ENCODE measurements at regions not wholly inside any gene's neighbourhood (a gene's known extent, or its start where the extent isn't known, plus 50 kb on each side); places are given as distances from the start of the nearest gene placed in this dataset.

DNA sequence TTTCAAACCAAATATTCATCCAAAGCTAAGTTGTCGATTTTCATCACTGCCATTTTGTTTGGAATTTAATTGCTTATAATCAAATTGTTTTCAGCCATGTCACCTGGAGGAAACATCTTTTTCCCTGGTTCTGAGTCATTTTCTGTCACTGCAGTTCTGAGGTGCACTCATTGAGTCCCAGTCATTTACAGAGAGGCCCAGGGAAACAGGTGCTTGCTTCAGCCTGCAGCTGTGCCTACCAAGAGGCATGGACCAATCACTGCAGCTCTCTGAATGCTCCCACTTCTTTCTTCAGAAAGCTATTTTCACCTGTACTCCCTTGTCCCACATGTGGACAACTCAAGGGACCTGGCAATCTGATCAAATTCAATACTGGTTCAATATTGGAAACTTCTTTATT is 308.1 kb downstream of the COG6 start:
- 97% methylated on average over 1 of the region's 1 CpG for WGBS
- H3K36me3 ChIP-seq = no peaks in the 10 kb centered on the region
- intact Hi-C loops (cut with DNase I) = no loop called here

DNA sequence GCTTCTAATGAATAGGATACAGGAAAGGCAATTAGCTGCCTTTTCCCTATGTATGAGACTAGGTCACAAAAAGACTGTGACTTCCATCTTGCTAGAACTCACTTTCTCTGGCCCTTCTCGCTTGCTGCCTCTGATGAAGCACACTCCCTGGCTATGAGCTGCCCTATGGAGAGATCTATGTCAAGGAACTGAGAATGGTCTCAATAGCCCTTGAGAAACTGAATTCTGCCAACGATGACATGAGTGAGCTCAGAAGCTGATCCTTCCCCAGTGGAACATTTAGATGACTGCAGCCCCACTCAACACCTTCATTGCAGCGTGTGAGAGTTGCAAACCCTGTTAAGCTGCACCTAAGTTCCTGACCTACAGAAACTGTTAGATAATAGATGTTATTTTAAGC is 309.8 kb downstream of the COG6 start:
- no peaks in the 10 kb centered on the region for H3K9me3 ChIP-seq
- no peak overlapping the region for H3K27ac ChIP-seq
- intact Hi-C loops (cut with DNase I) = no loop called here
- no peaks in the 10 kb centered on the region for H3K27me3 ChIP-seq (replicated peaks; ENCODE audit: insufficient read depth)
- no peak overlapping the region for H3K4me3 ChIP-seq
- H3K4me1 ChIP-seq (replicated peaks) = no peaks in the 10 kb centered on the region
- TF ChIP-seq, protein P1, sequence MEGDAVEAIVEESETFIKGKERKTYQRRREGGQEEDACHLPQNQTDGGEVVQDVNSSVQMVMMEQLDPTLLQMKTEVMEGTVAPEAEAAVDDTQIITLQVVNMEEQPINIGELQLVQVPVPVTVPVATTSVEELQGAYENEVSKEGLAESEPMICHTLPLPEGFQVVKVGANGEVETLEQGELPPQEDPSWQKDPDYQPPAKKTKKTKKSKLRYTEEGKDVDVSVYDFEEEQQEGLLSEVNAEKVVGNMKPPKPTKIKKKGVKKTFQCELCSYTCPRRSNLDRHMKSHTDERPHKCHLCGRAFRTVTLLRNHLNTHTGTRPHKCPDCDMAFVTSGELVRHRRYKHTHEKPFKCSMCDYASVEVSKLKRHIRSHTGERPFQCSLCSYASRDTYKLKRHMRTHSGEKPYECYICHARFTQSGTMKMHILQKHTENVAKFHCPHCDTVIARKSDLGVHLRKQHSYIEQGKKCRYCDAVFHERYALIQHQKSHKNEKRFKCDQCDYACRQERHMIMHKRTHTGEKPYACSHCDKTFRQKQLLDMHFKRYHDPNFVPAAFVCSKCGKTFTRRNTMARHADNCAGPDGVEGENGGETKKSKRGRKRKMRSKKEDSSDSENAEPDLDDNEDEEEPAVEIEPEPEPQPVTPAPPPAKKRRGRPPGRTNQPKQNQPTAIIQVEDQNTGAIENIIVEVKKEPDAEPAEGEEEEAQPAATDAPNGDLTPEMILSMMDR (IDR thresholded peaks at IDR 0.05) = no peak
- no peak for TF ChIP-seq POLR2A (IDR thresholded peaks at IDR 0.05)
- TF ChIP-seq POLR2AphosphoS5 (IDR thresholded peaks at IDR 0.05) = no peak
- no peak for DNase-seq (ENCODE audit: low spot score)
- H3K36me3 ChIP-seq = no peaks in the 10 kb centered on the region
- 98% methylated on average over 3 of the region's 3 CpGs for WGBS

More for the DNA sequence above, 308.1 kb downstream of the COG6 start:
- H3K9me3 ChIP-seq = no peaks in the 10 kb centered on the region
- no peaks in the 10 kb centered on the region for H3K4me1 ChIP-seq (replicated peaks)
- H3K4me3 ChIP-seq = no peak overlapping the region
- DNase-seq (ENCODE audit: low spot score) = no peak
- TF ChIP-seq, protein P1 (IDR thresholded peaks at IDR 0.05) = no peak
- no peak for TF ChIP-seq POLR2AphosphoS5 (IDR thresholded peaks at IDR 0.05)
- no peak for TF ChIP-seq POLR2A (IDR thresholded peaks at IDR 0.05)
- H3K27ac ChIP-seq = no peak overlapping the region
- H3K27me3 ChIP-seq (replicated peaks; ENCODE audit: insufficient read depth) = no peaks in the 10 kb centered on the region

DNA sequence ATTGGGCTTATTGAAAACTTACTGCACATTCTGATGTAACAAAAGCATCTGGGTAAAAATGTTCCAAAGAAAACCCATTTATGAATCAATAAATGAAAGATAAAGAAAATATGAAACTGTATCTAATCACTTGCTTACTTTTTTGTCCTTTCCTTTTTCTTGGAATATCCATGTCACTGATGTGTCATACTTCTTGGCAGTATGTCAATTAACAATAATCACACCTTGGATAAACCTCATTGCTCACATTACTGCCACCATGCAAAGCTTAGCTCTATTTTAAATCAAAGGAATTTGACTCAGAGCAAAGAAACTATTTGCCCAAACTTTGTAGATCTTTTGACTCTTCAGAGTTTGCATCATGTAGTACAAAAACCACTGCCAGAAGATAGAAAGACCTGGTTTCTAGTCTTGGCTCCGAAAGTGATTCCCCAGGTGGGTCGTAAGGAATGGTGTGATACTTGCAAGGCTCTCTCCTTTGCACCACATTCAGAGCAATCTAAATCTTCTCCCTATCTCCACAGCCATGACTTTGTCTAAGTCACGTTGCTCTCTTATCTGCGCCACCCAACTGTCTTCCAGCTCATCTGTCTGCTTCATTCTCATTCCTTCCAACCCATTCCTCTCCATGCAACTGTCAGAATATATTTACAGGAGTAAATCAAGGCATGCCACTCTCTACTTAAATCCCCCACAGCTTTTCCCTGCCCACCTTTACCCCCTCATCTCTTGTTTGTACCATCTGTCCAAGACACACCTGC is 311.9 kb downstream of the COG6 start:
- TF ChIP-seq POLR2AphosphoS5 (IDR thresholded peaks at IDR 0.05) (no peak), POLR2A (IDR thresholded peaks at IDR 0.05) (no peak)
- TF ChIP-seq, protein P1 (IDR thresholded peaks at IDR 0.05) = no peak
- 90% methylated on average over 4 of the region's 4 CpGs for WGBS
- Histone ChIP-seq H3K27me3 (replicated peaks; ENCODE audit: insufficient read depth) (no peaks in the 10 kb centered on the region), H3K27ac (no peak overlapping the region), H3K36me3 (no peaks in the 10 kb centered on the region), H3K9me3 (no peaks in the 10 kb centered on the region), H3K4me1 (replicated peaks) (no peaks in the 10 kb centered on the region), H3K4me3 (no peak overlapping the region)
- DNase-seq (ENCODE audit: low spot score) = no peak
- intact Hi-C loops (cut with DNase I) = no loop called here

DNA sequence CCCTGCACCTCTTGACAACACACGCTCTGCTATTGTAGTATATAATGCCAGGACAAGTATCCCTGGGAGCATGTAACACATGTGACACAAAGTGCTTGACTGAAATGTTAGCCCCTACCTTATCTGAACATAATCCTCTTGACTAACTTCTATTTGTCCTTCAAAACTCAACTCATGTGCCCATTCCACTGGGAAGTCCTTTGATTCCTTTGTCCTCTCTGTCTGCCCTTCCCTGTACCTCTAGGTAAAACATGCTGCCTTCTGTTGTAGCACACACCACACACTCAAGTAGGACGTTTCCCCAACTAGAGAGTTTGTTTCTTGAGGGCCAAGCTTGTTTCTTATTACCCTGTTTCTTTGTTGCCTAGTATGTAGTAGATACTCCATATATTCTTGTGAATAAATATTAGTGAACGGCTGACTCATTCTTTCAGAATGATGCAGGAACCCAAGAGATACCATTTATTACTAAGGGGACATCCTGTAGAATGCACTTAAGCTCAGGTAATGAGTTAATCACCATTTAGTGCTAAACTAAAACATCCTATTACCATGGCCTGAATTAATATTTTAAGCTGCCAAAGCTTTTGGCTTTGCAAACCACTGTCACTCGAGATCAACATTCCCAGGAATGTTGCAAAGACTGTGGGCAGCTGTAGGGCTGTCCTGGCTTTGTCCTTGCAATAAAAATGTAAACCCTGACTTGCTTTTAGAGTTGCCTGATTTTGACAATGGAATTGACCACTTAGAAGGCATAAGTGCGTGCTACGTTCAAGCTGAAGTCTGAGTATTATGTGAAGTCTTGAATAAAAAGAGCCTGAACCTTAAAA is 313.4 kb downstream of the COG6 start:
- Histone ChIP-seq H3K9me3 (no peaks in the 10 kb centered on the region), H3K27ac (no peak overlapping the region), H3K36me3 (no peaks in the 10 kb centered on the region), H3K27me3 (replicated peaks; ENCODE audit: insufficient read depth) (no peaks in the 10 kb centered on the region), H3K4me3 (no peak overlapping the region), H3K4me1 (replicated peaks) (no peaks in the 10 kb centered on the region)
- intact Hi-C loops (cut with DNase I) = no loop called here
- no peak for TF ChIP-seq POLR2AphosphoS5 (IDR thresholded peaks at IDR 0.05)
- TF ChIP-seq, protein P1 (IDR thresholded peaks at IDR 0.05) = no peak
- no peak for TF ChIP-seq POLR2A (IDR thresholded peaks at IDR 0.05)
- no peak for DNase-seq (ENCODE audit: low spot score)
- 83% methylated on average over 6 of the region's 6 CpGs for WGBS
